ENCODE measurements at regions not wholly inside any gene's neighbourhood (a gene's known extent, or its start where the extent isn't known, plus 50 kb on each side); places are given as distances from the start of the nearest gene placed in this dataset.

- peaks cover 0 to 2% (median 0%) of the 10 kb centered on the region in 4 donors for H3K9me3 ChIP-seq (ENCODE audit: control insufficient read depth in 4 of 4, low read length in 3 of 4)
- DNase-seq (ENCODE audit: low spot score): no peak
- no peak overlapping the region for H3K27ac ChIP-seq (ENCODE audit: low read depth in 1 of 2, low read length in 2 of 2)
- H3K4me3 ChIP-seq (ENCODE audit: low read depth in 1 of 3, low read length in 3 of 3): no peak overlapping the region
- WGBS: 61% methylated on average over 5 of the region's 5 CpGs
- peaks cover 0 to 4% (median 0%) of the 10 kb centered on the region in 4 donors for H3K27me3 ChIP-seq (ENCODE audit: control insufficient read depth in 4 of 4, insufficient read depth in 4 of 4, low read length in 3 of 4)
- H3K4me1 ChIP-seq (ENCODE audit: control insufficient read depth in 4 of 4, insufficient read depth in 4 of 4, low read length in 3 of 4): no peaks in the 10 kb centered on the region
- TF ChIP-seq MAX (IDR thresholded peaks at IDR 0.05) (no peak), SP1 (IDR thresholded peaks at IDR 0.05) (no peak), RAD21 (IDR thresholded peaks at IDR 0.05) (no peak), ATF3 (IDR thresholded peaks at IDR 0.05) (no peak), NR2F2 (IDR thresholded peaks at IDR 0.05) (no peak), CTCF (IDR thresholded peaks at IDR 0.05; ENCODE audit: low read depth, low read length, missing input control) (no peak), FOXA1 (IDR thresholded peaks at IDR 0.05) (no peak), RXRA (IDR thresholded peaks at IDR 0.05) (no peak), FOXA2 (IDR thresholded peaks at IDR 0.05) (no peak), JUND (IDR thresholded peaks at IDR 0.05) (no peak)
- no peak overlapping the region for H3K9ac ChIP-seq (ENCODE audit: low read depth in 1 of 2, low read length in 2 of 2)
- H3K36me3 ChIP-seq (ENCODE audit: control insufficient read depth in 4 of 4, insufficient read depth in 3 of 4, low read depth in 1 of 4, low read length in 3 of 4): no peaks in the 10 kb centered on the region
Observed at GRCh38 chr13:86185636-86186035, 386.4 kb upstream of the SLITRK6 start.

GRCh38 chr13:86185107-86185506 is 385.9 kb upstream of the SLITRK6 start:
- peaks cover 0 to 2% (median 0%) of the 10 kb centered on the region in 4 donors for H3K9me3 ChIP-seq (ENCODE audit: control insufficient read depth in 4 of 4, low read length in 3 of 4)

GRCh38 chr13:86174622-86175021 is 375.4 kb upstream of the SLITRK6 start:
- Histone ChIP-seq H3K9me3 (ENCODE audit: control insufficient read depth in 4 of 4, low read length in 3 of 4) (no peaks in the 10 kb centered on the region), H3K27ac (ENCODE audit: low read depth in 1 of 2, low read length in 2 of 2) (no peak overlapping the region), H3K27me3 (ENCODE audit: control insufficient read depth in 4 of 4, insufficient read depth in 4 of 4, low read length in 3 of 4) (peaks cover 0 to 3% (median 0%) of the 10 kb centered on the region in 4 donors), H3K4me1 (ENCODE audit: control insufficient read depth in 4 of 4, insufficient read depth in 4 of 4, low read length in 3 of 4) (no peaks in the 10 kb centered on the region), H3K9ac (ENCODE audit: low read depth in 1 of 2, low read length in 2 of 2) (no peak overlapping the region), H3K36me3 (ENCODE audit: control insufficient read depth in 4 of 4, insufficient read depth in 3 of 4, low read depth in 1 of 4, low read length in 3 of 4) (no peaks in the 10 kb centered on the region), H3K4me3 (ENCODE audit: low read depth in 1 of 3, low read length in 3 of 3) (no peak overlapping the region)
- 67% methylated on average over 2 of the region's 2 CpGs for WGBS
- DNase-seq (ENCODE audit: low spot score): no peak
- TF ChIP-seq MAX (IDR thresholded peaks at IDR 0.05) (no peak), GABPA (IDR thresholded peaks at IDR 0.05 in 1 of 2, conservative IDR thresholded peaks at IDR 0.05 in 1 of 2) (no peak), RAD21 (IDR thresholded peaks at IDR 0.05) (no peak), SP1 (IDR thresholded peaks at IDR 0.05) (no peak), RXRA (IDR thresholded peaks at IDR 0.05) (no peak), HNF4A (conservative IDR thresholded peaks at IDR 0.05) (no peak), REST (IDR thresholded peaks at IDR 0.05) (no peak), FOXA2 (IDR thresholded peaks at IDR 0.05) (no peak), NR2F2 (IDR thresholded peaks at IDR 0.05) (no peak), JUND (IDR thresholded peaks at IDR 0.05) (no peak)

More at GRCh38 chr13:86185107-86185506, 385.9 kb upstream of the SLITRK6 start:
- TF ChIP-seq EGR1 (IDR thresholded peaks at IDR 0.05; ENCODE audit: low read depth in 2 of 2) (no peak), FOXA1 (IDR thresholded peaks at IDR 0.05) (no peak), ZBTB33 (IDR thresholded peaks at IDR 0.05) (no peak), JUND (IDR thresholded peaks at IDR 0.05) (no peak), FOXA2 (IDR thresholded peaks at IDR 0.05) (no peak), YY1 (IDR thresholded peaks at IDR 0.05) (no peak)
- H3K4me1 ChIP-seq (ENCODE audit: control insufficient read depth in 4 of 4, insufficient read depth in 4 of 4, low read length in 3 of 4): no peaks in the 10 kb centered on the region
- WGBS: 71% methylated on average over 3 of the region's 3 CpGs
- no peaks in the 10 kb centered on the region for H3K36me3 ChIP-seq (ENCODE audit: control insufficient read depth in 4 of 4, insufficient read depth in 3 of 4, low read depth in 1 of 4, low read length in 3 of 4)
- no peak for DNase-seq (ENCODE audit: low spot score)
- no peak overlapping the region for H3K9ac ChIP-seq (ENCODE audit: low read depth in 1 of 2, low read length in 2 of 2)
- H3K27ac ChIP-seq (ENCODE audit: low read depth in 1 of 2, low read length in 2 of 2): no peak overlapping the region
- H3K27me3 ChIP-seq (ENCODE audit: control insufficient read depth in 4 of 4, insufficient read depth in 4 of 4, low read length in 3 of 4): peaks cover 0 to 4% (median 0%) of the 10 kb centered on the region in 4 donors
- H3K4me3 ChIP-seq (ENCODE audit: low read depth in 1 of 3, low read length in 3 of 3): no peak overlapping the region

Data from liver (tissue), 8 donors.